ENCODE measurements at regions not wholly inside any gene's neighbourhood (a gene's known extent, or its start where the extent isn't known, plus 50 kb on each side); places are given as distances from the start of the nearest gene placed in this dataset.

GRCh38 chr6:87788141-87788540 lies 86.1 kb upstream of the AKIRIN2 start:
- TF ChIP-seq POLR2AphosphoS5 (IDR thresholded peaks at IDR 0.05; ENCODE audit: low read depth, low read length) (no peak), TFE3 (CRISPR knock-in tag; IDR thresholded peaks at IDR 0.05) (no peak), KDM5B (CRISPR knock-in tag; IDR thresholded peaks at IDR 0.05; ENCODE audit: borderline replicate concordance) (no peak), ZNF335 (CRISPR knock-in tag; IDR thresholded peaks at IDR 0.05) (no peak), MTF1 (CRISPR knock-in tag; IDR thresholded peaks at IDR 0.05) (no peak), ZNF337 (CRISPR knock-in tag; IDR thresholded peaks at IDR 0.05; ENCODE audit: borderline replicate concordance, low read depth) (no peak), ZNF317 (CRISPR knock-in tag; IDR thresholded peaks at IDR 0.05) (no peak), BRF2 (CRISPR knock-in tag; IDR thresholded peaks at IDR 0.05) (no peak), MXI1 (IDR thresholded peaks at IDR 0.05; ENCODE audit: borderline replicate concordance, low read depth, low read length) (no peak), ZNF362 (CRISPR knock-in tag; IDR thresholded peaks at IDR 0.05; ENCODE audit: borderline replicate concordance) (no peak)
- TF ChIP-seq, protein P1, sequence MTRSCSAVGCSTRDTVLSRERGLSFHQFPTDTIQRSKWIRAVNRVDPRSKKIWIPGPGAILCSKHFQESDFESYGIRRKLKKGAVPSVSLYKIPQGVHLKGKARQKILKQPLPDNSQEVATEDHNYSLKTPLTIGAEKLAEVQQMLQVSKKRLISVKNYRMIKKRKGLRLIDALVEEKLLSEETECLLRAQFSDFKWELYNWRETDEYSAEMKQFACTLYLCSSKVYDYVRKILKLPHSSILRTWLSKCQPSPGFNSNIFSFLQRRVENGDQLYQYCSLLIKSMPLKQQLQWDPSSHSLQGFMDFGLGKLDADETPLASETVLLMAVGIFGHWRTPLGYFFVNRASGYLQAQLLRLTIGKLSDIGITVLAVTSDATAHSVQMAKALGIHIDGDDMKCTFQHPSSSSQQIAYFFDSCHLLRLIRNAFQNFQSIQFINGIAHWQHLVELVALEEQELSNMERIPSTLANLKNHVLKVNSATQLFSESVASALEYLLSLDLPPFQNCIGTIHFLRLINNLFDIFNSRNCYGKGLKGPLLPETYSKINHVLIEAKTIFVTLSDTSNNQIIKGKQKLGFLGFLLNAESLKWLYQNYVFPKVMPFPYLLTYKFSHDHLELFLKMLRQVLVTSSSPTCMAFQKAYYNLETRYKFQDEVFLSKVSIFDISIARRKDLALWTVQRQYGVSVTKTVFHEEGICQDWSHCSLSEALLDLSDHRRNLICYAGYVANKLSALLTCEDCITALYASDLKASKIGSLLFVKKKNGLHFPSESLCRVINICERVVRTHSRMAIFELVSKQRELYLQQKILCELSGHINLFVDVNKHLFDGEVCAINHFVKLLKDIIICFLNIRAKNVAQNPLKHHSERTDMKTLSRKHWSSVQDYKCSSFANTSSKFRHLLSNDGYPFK (CRISPR knock-in tag; IDR thresholded peaks at IDR 0.05; ENCODE audit: borderline replicate concordance): no peak
- TF ChIP-seq, protein P2, sequence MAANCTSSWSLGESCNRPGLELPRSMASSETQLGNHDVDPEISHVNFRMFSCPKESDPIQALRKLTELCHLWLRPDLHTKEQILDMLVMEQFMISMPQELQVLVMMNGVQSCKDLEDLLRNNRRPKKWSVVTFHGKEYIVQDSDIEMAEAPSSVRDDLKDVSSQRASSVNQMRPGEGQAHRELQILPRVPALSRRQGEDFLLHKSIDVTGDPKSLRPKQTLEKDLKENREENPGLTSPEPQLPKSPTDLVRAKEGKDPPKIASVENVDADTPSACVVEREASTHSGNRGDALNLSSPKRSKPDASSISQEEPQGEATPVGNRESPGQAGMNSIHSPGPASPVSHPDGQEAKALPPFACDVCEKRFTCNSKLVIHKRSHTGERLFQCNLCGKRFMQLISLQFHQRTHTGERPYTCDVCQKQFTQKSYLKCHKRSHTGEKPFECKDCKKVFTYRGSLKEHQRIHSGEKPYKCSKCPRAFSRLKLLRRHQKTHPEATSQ (CRISPR knock-in tag; IDR thresholded peaks at IDR 0.05; ENCODE audit: borderline replicate concordance): no peak
- TF ChIP-seq, protein P3, sequence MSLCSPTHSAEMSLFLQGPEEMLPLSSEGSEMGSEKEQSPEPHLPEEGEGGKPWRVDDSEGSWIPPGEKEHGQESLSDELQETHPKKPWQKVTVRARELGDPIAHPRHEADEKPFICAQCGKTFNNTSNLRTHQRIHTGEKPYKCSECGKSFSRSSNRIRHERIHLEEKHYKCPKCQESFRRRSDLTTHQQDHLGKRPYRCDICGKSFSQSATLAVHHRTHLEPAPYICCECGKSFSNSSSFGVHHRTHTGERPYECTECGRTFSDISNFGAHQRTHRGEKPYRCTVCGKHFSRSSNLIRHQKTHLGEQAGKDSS (CRISPR knock-in tag; IDR thresholded peaks at IDR 0.05; ENCODE audit: borderline replicate concordance, low read depth): no peak
